A673 (cell line): ENCODE measurements at regions not wholly inside any gene's neighbourhood (a gene's known extent, or its start where the extent isn't known, plus 50 kb on each side); places are given as distances from the start of the nearest gene placed in this dataset.

Experiments used
- BruUV-seq: library from RNA; stranded (reverse); fragments of 400-500 nt; replicated peaks from 2 replicates; lab custom pipeline; 2021; lab: Mats Ljungman, UMichigan
- CTCF ChIA-PET: fragments of 300-600 bp; sonication (Branson Sonifier 250); formaldehyde crosslinking; loops from one replicate; lab custom pipeline; 2022; ENCODE audit warnings: antibody characterized with exemption; lab: Charles Lee
- POLR2A ChIA-PET: fragments of 300-600 bp; sonication (Branson Sonifier 250); formaldehyde crosslinking; loops from one replicate; lab custom pipeline; 2022; ENCODE audit warnings: antibody characterized with exemption; ENCODE audit not compliant: low non-redundant PET; lab: Charles Lee
- DNase-seq: peaks from one replicate; pipeline ENCODE4 v3.0.0-alpha.2; 2015; ENCODE audit warnings: low spot score
- H3K27ac ChIP-seq: fragments of 200-600 bp; sonication (generic); 2 replicates; pipeline ENCODE4 v1.5.1; 2016; ENCODE audit warnings: mixed run types, low read depth, mild to moderate bottlenecking, mixed read lengths, antibody characterized with exemption, low read length; ENCODE audit not compliant: poor library complexity, severe bottlenecking
- H3K27me3 ChIP-seq: fragments of 200-600 bp; sonication (generic); replicated peaks from 2 replicates; pipeline ENCODE4 v1.6.1; 2017; ENCODE audit warnings: mixed run types, low read depth, mild to moderate bottlenecking, mixed read lengths, antibody characterized with exemption, low read length; ENCODE audit not compliant: insufficient read depth, poor library complexity
- H3K36me3 ChIP-seq: fragments of 200-600 bp; sonication (generic); 2 replicates; pipeline ENCODE4 v1.6.1; 2016; ENCODE audit warnings: mixed run types, mild to moderate bottlenecking, mixed read lengths, antibody characterized with exemption, low read length; ENCODE audit not compliant: insufficient read depth, poor library complexity, severe bottlenecking
- H3K4me1 ChIP-seq: fragments of 200-600 bp; sonication (generic); 2 replicates; pipeline ENCODE4 v1.6.1; 2017; ENCODE audit warnings: mixed run types, mild to moderate bottlenecking, mixed read lengths, antibody characterized with exemption, low read length; ENCODE audit not compliant: insufficient read depth, poor library complexity, severe bottlenecking
- H3K4me3 ChIP-seq: fragments of 200-600 bp; sonication (generic); 2 replicates; pipeline ENCODE4 v1.5.1; 2016; ENCODE audit warnings: low read depth, mixed run types, mild to moderate bottlenecking, mixed read lengths, low read length; ENCODE audit not compliant: poor library complexity, severe bottlenecking
- H3K9me3 ChIP-seq: fragments of 200-600 bp; sonication (generic); 2 replicates; pipeline ENCODE4 v1.6.1; 2016; ENCODE audit warnings: mixed run types, low read depth, mild to moderate bottlenecking, mixed read lengths, antibody characterized with exemption, low read length; ENCODE audit not compliant: poor library complexity, severe bottlenecking
- EZH2 ChIP-seq: fragments of 200-600 bp; sonication (generic); IDR thresholded peaks from 2 replicates; pipeline ENCODE4 v1.6.1; 2017; ENCODE audit warnings: borderline replicate concordance, low read depth, mild to moderate bottlenecking, mixed read lengths, antibody characterized with exemption, low read length; ENCODE audit not compliant: poor library complexity, severe bottlenecking
- intact Hi-C: fragments of 100-400 bp; cut with micrococcal nuclease; formaldehyde crosslinking; loops from one replicate; pipeline ENCODE4 v1.10.0; 2022; ENCODE audit not compliant: unreplicated experiment
- TF ChIP-seq, protein P1 (sequence below): fragments of 300-800, 200-600 bp; sonication (generic); conservative IDR thresholded peaks from 2 replicates; pipeline ENCODE4 v1.5.1; 2017; ENCODE audit warnings: low read depth, mild to moderate bottlenecking, antibody characterized with exemption, low read length, moderate library complexity, mixed read lengths

DNA sequence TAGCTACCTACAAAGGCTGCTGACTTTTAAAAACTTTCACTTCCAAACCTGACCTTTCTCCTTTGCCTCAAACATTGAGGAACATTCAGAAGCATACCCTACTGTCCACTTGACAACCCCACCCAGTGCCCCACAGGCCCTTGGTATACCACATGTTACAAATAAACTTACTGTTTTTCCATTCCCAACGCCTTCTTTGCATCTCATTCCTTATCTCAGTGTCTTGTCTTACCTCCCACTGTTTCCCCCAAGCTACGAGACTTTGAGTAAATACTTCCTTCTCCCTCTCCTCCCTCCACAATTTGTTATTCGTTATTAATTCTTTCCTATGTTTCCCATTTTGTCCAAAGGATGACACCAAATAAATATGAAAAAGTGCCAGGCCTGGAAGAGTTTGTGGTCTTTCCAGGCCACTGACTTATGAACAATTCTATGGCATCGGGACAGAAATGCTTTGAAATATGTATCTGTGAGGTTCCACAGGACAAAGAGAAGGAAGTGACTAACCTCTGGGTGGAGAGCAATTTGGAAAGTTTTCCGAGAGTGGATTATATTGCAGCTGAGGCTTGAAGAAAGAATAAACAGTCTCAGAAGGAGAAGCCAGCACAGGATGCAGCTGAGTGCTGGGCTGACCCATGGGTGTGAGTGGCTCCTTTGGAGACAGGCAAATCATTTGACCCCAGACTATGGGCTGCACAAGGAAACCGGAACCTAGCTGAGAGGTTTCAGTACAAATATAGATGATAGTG is 409.0 kb downstream of the LPIN1 start:
- no peaks in the 10 kb centered on the region for H3K27me3 ChIP-seq
- BruUV-seq = no TSS peak
- H3K27ac ChIP-seq = peak overlapping the region; percentile 52
- H3K4me1 ChIP-seq = peaks cover 17% of the 10 kb centered on the region
- intact Hi-C loops = no loop called here
- ChIA-PET POLR2A (no interaction called here), CTCF (no interaction called here)
- no peaks in the 10 kb centered on the region for H3K9me3 ChIP-seq
- no peak overlapping the region for H3K4me3 ChIP-seq
- H3K36me3 ChIP-seq = no peaks in the 10 kb centered on the region
- peak; percentile 81 for DNase-seq
- TF ChIP-seq, protein P1, sequence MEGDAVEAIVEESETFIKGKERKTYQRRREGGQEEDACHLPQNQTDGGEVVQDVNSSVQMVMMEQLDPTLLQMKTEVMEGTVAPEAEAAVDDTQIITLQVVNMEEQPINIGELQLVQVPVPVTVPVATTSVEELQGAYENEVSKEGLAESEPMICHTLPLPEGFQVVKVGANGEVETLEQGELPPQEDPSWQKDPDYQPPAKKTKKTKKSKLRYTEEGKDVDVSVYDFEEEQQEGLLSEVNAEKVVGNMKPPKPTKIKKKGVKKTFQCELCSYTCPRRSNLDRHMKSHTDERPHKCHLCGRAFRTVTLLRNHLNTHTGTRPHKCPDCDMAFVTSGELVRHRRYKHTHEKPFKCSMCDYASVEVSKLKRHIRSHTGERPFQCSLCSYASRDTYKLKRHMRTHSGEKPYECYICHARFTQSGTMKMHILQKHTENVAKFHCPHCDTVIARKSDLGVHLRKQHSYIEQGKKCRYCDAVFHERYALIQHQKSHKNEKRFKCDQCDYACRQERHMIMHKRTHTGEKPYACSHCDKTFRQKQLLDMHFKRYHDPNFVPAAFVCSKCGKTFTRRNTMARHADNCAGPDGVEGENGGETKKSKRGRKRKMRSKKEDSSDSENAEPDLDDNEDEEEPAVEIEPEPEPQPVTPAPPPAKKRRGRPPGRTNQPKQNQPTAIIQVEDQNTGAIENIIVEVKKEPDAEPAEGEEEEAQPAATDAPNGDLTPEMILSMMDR = no peak
- TF ChIP-seq EZH2 = no peak

DNA sequence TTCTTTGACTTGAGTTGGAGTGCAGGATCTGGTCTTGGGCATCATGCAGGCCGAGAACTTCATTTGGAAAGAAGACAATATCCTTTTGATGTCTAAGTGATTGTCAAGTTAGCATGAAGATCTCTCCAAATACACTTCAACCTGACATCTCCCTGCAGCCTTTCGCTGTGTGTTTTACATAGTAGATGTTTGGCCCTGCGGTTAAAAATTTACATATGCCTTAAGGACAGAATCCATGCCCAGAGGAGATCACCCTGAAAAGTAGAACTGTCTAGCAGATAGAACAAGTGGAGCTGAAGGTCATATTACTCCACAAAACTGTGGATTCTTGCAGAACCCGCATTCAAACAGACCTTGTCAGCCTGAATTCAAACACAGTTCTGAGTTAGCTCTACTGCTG is 409.9 kb downstream of the LPIN1 start:
- Histone ChIP-seq H3K36me3 (no peaks in the 10 kb centered on the region), H3K9me3 (no peaks in the 10 kb centered on the region), H3K4me3 (no peak overlapping the region), H3K27me3 (no peaks in the 10 kb centered on the region), H3K4me1 (peaks cover 17% of the 10 kb centered on the region), H3K27ac (peak overlapping the region; percentile 52)
- no TSS peak for BruUV-seq
- intact Hi-C loops = no loop called here
- no peak for DNase-seq
- CTCF ChIA-PET = no interaction called here
- no peak for TF ChIP-seq EZH2
- TF ChIP-seq, protein P1 = no peak
- POLR2A ChIA-PET = no interaction called here

DNA sequence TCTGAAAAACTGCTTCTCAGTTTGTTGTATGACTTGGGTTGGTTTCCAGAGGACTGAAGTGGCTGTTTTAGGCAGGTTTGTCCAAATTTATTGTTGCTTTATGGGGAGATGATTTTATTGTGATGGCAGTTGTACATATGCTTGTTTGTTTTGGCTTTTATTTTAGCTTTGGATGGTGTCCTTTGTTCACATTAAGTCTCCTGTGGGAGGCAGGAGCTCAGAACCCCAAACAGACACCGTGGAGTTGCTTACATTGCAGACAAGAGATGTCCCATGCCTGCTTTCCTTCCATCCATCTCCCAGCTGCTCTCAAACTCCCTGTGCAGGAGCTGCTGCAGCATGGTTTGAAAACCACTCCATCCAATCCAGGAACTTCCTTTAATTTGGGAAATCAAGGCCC is 414.7 kb downstream of the LPIN1 start:
- no peak for DNase-seq
- Histone ChIP-seq H3K36me3 (no peaks in the 10 kb centered on the region), H3K9me3 (no peaks in the 10 kb centered on the region), H3K4me3 (no peak overlapping the region), H3K27ac (no peak overlapping the region), H3K4me1 (peaks cover 2% of the 10 kb centered on the region), H3K27me3 (no peaks in the 10 kb centered on the region)
- TF ChIP-seq EZH2 = no peak
- TF ChIP-seq, protein P1 = no peak
- CTCF ChIA-PET = interaction anchor here (0.6 kb wide), 1 partner anchor 25 kb away, joined by 3 read pairs; no protein-coding TSS in a partner anchor
- no TSS peak for BruUV-seq
- POLR2A ChIA-PET = no interaction called here
- intact Hi-C loops = no loop called here
